Kidney glomerular epithelial cell (primary cell): ENCODE measurements at regions not wholly inside any gene's neighbourhood (a gene's known extent, or its start where the extent isn't known, plus 50 kb on each side); places are given as distances from the start of the nearest gene placed in this dataset.
"Not testable (repeated sequence)": the region's sequence is repeated elsewhere in the genome, so short reads cannot be mapped to it uniquely, and the experiment has no call there.

Source experiments
- DNase-seq: peaks from one replicate; lab custom pipeline; 2025; lab: John Stamatoyannopoulos, UW

DNA sequence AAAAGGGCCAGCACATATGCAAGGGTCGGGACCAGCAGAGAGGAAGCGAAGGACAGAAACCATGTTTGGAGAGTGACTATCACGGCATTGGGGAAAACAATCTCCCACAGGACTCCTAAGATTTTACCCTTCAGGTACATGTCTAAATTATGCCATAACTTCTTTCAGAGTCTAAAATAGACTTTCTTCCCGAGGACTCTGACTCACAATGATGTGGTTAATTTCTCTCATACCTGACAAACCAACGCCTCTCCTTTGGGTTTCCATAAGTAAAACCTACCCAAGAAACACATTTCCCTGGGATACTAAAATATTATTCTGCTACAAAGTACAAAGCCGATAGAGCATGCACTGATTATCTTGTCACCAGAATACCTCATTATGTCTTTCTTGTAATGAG is 127.8 kb upstream of the NETO1 start:
- no peak for DNase-seq

GRCh38 chr18:72993250-72993649 is 125.5 kb upstream of the NETO1 start:
- no peak for DNase-seq

GRCh38 chr18:72991379-72991778 is 123.6 kb upstream of the NETO1 start:
- DNase-seq = no peak

DNA sequence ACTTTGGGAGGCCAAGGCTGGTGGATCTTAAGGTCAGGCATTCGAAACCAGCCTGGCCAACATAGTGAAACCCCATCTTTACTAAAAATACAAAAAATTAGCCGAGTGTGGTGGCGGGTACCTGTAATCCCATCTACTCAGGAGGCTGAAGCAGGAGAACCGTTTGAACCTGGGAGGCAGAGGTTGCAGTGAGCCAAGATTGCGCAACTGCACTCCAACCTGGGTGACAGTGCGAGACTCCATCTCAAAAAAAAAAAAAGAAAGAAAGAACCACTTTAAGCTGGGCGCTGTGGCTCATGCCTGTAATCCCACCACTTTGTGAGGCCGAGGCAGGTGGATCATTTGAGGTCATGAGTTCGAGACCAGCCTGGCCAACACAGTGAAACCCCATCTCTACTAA is 119.8 kb upstream of the NETO1 start:
- DNase-seq = not testable (repeated sequence)

DNA sequence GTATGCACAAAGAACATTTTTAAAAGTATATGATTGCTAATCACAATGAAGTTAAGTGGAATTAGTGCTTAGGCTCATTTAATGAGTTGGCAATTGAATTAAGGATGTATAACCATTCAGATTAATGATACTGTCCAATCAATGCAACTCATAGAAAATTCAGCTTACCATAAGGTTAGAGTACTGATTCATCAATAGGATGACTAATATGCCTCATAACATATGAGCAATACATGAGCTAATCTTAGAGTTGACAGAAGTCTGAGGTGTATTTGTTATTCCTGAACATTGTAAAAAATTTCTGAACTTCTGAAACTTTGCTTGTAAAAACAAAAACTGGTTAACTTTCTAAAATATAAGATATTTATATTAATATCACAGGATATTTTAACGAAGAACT is 118.3 kb upstream of the NETO1 start:
- peak; percentile 11 for DNase-seq

- DNase-seq = no peak
Observed at GRCh38 chr18:72985686-72986085, 117.9 kb upstream of the NETO1 start.

DNA sequence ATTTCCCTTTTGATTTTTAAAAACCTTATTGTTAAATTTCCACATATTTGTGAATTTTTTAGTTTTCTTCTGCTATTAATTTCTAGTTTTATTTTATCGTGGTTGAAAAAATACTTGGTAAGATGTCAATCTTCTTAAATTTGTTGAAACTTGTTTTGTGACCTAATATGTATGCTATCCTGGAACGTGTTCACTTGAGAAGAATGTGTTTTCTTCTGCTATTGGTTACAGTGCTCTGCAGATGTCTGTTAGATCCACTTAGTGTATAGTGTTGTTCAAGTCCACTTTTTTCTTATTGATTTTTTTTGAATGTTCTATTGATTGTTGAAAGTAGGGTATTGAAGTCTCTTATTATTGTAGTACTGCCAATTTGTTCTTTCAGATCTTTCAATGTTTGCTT is 116.5 kb upstream of the NETO1 start:
- no peak for DNase-seq

DNA sequence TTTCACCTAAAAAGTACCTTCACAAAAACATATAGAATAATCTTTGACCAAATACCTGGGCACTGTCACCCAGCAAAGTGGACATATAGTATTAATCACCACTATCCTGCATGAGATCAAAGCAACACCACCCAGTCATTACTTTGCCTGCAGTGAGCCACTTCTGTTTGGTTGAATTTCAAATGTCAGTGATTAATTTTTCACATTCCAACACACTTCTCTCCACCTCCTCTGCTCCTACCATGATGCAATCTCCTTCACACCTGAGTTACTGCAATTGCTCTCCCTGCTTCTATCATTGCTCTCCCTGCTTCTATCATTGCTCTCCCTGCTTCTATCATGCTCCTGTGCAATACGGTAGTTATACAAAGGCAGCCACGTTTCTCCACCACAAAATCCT is 106.1 kb upstream of the NETO1 start:
- DNase-seq = peak; percentile 71

- DNase-seq = no peak
Observed at GRCh38 chr18:72965616-72966015, 97.8 kb upstream of the NETO1 start.

- DNase-seq = not testable (repeated sequence)
Observed at GRCh38 chr18:72958195-72958594, 90.4 kb upstream of the NETO1 start.

DNA sequence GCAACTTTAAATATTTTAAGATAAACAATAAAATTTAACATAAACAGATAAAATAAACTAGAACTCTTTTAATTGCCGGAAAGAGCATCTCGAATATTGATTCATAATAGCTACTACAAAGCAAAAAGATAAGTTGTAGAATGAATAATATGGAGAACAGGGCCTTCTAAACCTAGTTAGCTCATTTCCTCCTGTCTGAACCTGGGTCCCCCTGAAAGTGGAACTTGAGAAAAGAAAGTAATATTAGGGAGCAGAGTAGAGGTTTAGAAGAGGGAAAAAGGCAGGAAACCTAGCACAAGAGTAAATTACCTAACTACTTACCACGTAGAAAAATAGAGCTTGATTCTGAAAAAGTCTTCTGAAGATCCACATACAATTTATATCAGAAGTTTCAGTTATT is 80.7 kb upstream of the NETO1 start:
- no peak for DNase-seq

DNA sequence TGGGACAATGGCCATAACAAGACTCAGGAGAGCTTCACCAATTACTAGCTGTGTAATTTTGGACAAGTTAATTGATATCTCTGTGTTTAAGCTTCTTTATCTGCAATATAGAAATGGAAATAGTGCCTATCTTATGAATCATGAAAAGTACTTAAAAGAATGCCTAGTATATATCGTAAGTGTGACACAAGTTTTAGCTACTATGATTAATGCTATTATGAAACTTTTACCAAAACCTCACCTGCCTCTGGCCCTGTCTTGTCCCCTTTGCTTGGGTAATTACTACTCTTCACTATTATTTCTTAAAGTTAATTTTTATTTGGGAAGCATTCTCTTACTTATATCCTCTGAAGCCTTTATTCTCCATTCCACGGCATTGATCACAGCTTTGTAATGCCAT is 75.0 kb upstream of the NETO1 start:
- no peak for DNase-seq

DNA sequence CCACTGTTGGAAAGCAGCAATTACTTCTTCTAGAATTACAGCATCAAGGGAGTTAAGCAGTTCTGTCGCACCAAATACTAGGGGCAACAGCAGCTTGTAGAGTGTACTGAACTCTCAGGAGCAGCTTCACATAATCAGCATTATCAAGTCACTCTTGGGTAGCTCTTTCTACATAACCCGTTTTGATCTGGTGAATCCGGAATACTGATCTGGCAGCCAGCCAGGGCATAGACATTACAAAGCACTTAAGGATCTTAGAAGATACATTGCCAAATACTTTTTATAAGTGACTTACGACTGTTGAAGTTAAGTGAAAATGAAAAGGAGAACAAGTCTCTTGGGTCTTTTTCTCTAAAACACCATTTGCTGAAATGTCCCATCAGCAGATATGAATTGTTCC is 73.2 kb upstream of the NETO1 start:
- DNase-seq = peak; percentile 1

GRCh38 chr18:72940509-72940908 is 72.7 kb upstream of the NETO1 start:
- no peak for DNase-seq

- DNase-seq = no peak
Observed at GRCh38 chr18:72935744-72936143, 68.0 kb upstream of the NETO1 start.

GRCh38 chr18:72922895-72923294 is 55.1 kb upstream of the NETO1 start:
- no peak for DNase-seq
